ENCODE measurements at regions not wholly inside any gene's neighbourhood (a gene's known extent, or its start where the extent isn't known, plus 50 kb on each side); places are given as distances from the start of the nearest gene placed in this dataset.

GRCh38 chr14:87097015-87097414, 896.0 kb downstream of the GALC start:
- CTCF ChIA-PET = no interaction called here
- no peak for TF ChIP-seq POLR2A (IDR thresholded peaks at IDR 0.05; ENCODE audit: low read depth, low read length)
- H3K4me1 ChIP-seq (ENCODE audit: control insufficient read depth, extremely low read depth, insufficient read depth, low read length) = no peaks in the 10 kb centered on the region
- POLR2A ChIA-PET = no interaction called here
- intact Hi-C loops (cut with micrococcal nuclease) (no loop called here), dilution Hi-C loops (cut with MboI; ENCODE audit: extremely low pct_ligation_motif_present, low sequenced_read_pairs) (no loop called here)
- no peaks in the 10 kb centered on the region for H4K20me1 ChIP-seq (replicated peaks; ENCODE audit: control insufficient read depth, extremely low read depth, insufficient read depth, low read length)
- BruUV-seq (replicated peaks) = no TSS peak
- DNase-seq (ENCODE audit: low read depth, low spot score) (no peak), FAIRE-seq (no peak)
- no peak overlapping the region for H3K9ac ChIP-seq (replicated peaks; ENCODE audit: extremely low read depth, insufficient read depth, low read length)
- no peaks in the 10 kb centered on the region for H3K79me2 ChIP-seq (ENCODE audit: control insufficient read depth, insufficient read depth, low read length)
- no peaks in the 10 kb centered on the region for H3K9me1 ChIP-seq (replicated peaks; ENCODE audit: control insufficient read depth, extremely low read depth, insufficient read depth, low read length)
- H3K4me2 ChIP-seq (ENCODE audit: insufficient read depth, low read length) = no peak overlapping the region
- H3K27me3 ChIP-seq (ENCODE audit: control insufficient read depth in 2 of 2, insufficient read depth in 2 of 2, low read length in 2 of 2) = no peaks in the 10 kb centered on the region
- H2AFZ ChIP-seq (ENCODE audit: low read depth, low read length) = no peak overlapping the region
- no peak overlapping the region for H3K27ac ChIP-seq (ENCODE audit: insufficient read depth, low read depth, low read length)
- no peaks in the 10 kb centered on the region for H3K9me3 ChIP-seq (replicated peaks; ENCODE audit: control insufficient read depth, insufficient read depth, low read length)
- H3K36me3 ChIP-seq (ENCODE audit: control insufficient read depth in 2 of 2, extremely low read depth in 1 of 2, insufficient read depth in 2 of 2, low read length in 2 of 2) = no peaks in the 10 kb centered on the region
- no peak overlapping the region for H3K4me3 ChIP-seq (replicated peaks in 1 of 3; ENCODE audit: insufficient read depth in 1 of 3, low read depth in 1 of 3, low read length in 3 of 3)

DNA sequence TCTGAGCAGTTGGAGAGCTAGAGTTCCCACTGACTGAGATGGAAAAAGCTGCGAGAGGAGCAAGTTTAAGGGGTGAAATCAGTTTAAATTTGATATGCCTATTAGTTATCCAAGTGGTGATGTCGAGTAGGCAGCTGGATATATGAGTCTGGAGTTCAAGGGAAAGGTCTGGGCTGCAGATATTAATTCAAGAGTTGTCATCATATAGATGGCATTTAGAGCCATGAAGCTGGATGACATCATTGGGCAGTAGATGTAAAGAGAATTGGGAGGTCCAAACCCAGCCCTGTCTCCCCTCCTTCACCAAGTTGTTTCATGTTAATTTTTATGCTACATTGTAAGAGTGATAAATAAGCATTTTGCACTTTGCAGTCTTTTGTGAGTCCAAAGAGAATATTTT, 898.1 kb downstream of the GALC start:
- no peaks in the 10 kb centered on the region for H3K9me3 ChIP-seq (replicated peaks; ENCODE audit: control insufficient read depth, insufficient read depth, low read length)
- intact Hi-C loops (cut with micrococcal nuclease) (no loop called here), dilution Hi-C loops (cut with MboI; ENCODE audit: extremely low pct_ligation_motif_present, low sequenced_read_pairs) (no loop called here)
- no peak overlapping the region for H3K9ac ChIP-seq (replicated peaks; ENCODE audit: extremely low read depth, insufficient read depth, low read length)
- H2AFZ ChIP-seq (ENCODE audit: low read depth, low read length) = no peak overlapping the region
- no peaks in the 10 kb centered on the region for H3K36me3 ChIP-seq (ENCODE audit: control insufficient read depth in 2 of 2, extremely low read depth in 1 of 2, insufficient read depth in 2 of 2, low read length in 2 of 2)
- no peaks in the 10 kb centered on the region for H4K20me1 ChIP-seq (replicated peaks; ENCODE audit: control insufficient read depth, extremely low read depth, insufficient read depth, low read length)
- H3K27me3 ChIP-seq (ENCODE audit: control insufficient read depth in 2 of 2, insufficient read depth in 2 of 2, low read length in 2 of 2) = no peaks in the 10 kb centered on the region
- no TSS peak for BruUV-seq (replicated peaks)
- no peak for FAIRE-seq
- CTCF ChIA-PET = no interaction called here
- no peaks in the 10 kb centered on the region for H3K4me1 ChIP-seq (ENCODE audit: control insufficient read depth, extremely low read depth, insufficient read depth, low read length)
- no peak overlapping the region for H3K4me2 ChIP-seq (ENCODE audit: insufficient read depth, low read length)
- no peaks in the 10 kb centered on the region for H3K79me2 ChIP-seq (ENCODE audit: control insufficient read depth, insufficient read depth, low read length)
- H3K27ac ChIP-seq (ENCODE audit: insufficient read depth, low read depth, low read length) = no peak overlapping the region
- H3K9me1 ChIP-seq (replicated peaks; ENCODE audit: control insufficient read depth, extremely low read depth, insufficient read depth, low read length) = no peaks in the 10 kb centered on the region
- H3K4me3 ChIP-seq (replicated peaks in 1 of 3; ENCODE audit: insufficient read depth in 1 of 3, low read depth in 1 of 3, low read length in 3 of 3) = no peak overlapping the region
- TF ChIP-seq POLR2A (IDR thresholded peaks at IDR 0.05; ENCODE audit: low read depth, low read length) (no peak), MYC (IDR thresholded peaks at IDR 0.05; ENCODE audit: low read depth, low read length) (no peak), FOS (IDR thresholded peaks at IDR 0.05; ENCODE audit: borderline replicate concordance, insufficient read depth, low read length) (no peak), GATA2 (IDR thresholded peaks at IDR 0.05; ENCODE audit: insufficient read depth, insufficient read length, low read depth, low read length) (no peak), JUN (IDR thresholded peaks at IDR 0.05; ENCODE audit: borderline replicate concordance, insufficient read depth, insufficient read length, low read depth) (no peak), POLR2AphosphoS5 (IDR thresholded peaks at IDR 0.05; ENCODE audit: insufficient read depth, low read depth, low read length) (no peak), MAX (IDR thresholded peaks at IDR 0.05; ENCODE audit: insufficient read depth, insufficient read length) (no peak), CTCF (IDR thresholded peaks at IDR 0.05; ENCODE audit: extremely low read depth in 1 of 2, insufficient read depth in 1 of 2, low read depth in 1 of 2, low read length in 2 of 2) (no peak), EZH2 (IDR thresholded peaks at IDR 0.05; ENCODE audit: borderline replicate concordance, low read depth, low read length, severe bottlenecking) (no peak)
- POLR2A ChIA-PET = no interaction called here
- DNase-seq (ENCODE audit: low read depth, low spot score) = no peak
